Eye (tissue), 1 donor: ENCODE measurements at regions not wholly inside any gene's neighbourhood (a gene's known extent, or its start where the extent isn't known, plus 50 kb on each side); places are given as distances from the start of the nearest gene placed in this dataset.

Experiments
- DNase-seq: peaks from one replicate; pipeline ENCODE4 v3.0.0-alpha.2; 2015

- no peak for DNase-seq
Measured at GRCh38 chr5:137567226-137567625, 68.1 kb upstream of the SPOCK1 start.

- no peak for DNase-seq
Measured at GRCh38 chr5:137566780-137567179, 67.7 kb upstream of the SPOCK1 start.

GRCh38 chr5:137566118-137566541 is 67.0 kb upstream of the SPOCK1 start:
- DNase-seq: no peak

GRCh38 chr5:137565450-137565849 is 66.3 kb upstream of the SPOCK1 start:
- no peak for DNase-seq

GRCh38 chr5:137564398-137564961 is 65.4 kb upstream of the SPOCK1 start:
- no peak for DNase-seq

- DNase-seq: peak; percentile 62
Measured at GRCh38 chr5:137563646-137564397, 64.7 kb upstream of the SPOCK1 start.

GRCh38 chr5:137563301-137563645 is 64.1 kb upstream of the SPOCK1 start:
- no peak for DNase-seq

- no peak for DNase-seq
Measured at GRCh38 chr5:137561608-137562007, 62.5 kb upstream of the SPOCK1 start.

GRCh38 chr5:137560420-137560819 is 61.3 kb upstream of the SPOCK1 start:
- DNase-seq: no peak
